Esophagus muscularis mucosa (tissue), 4 donors: ENCODE measurements at regions not wholly inside any gene's neighbourhood (a gene's known extent, or its start where the extent isn't known, plus 50 kb on each side); places are given as distances from the start of the nearest gene placed in this dataset.

Experiments used
- EP300 ChIP-seq: sonication (generic); formaldehyde crosslinking; IDR thresholded peaks from one replicate; pipeline ENCODE4 v1.6.1; 2017; ENCODE audit warnings: antibody characterized with exemption
- POLR2A ChIP-seq: fragments of 450-650 bp; IDR thresholded peaks from one replicate; pipeline ENCODE4 v1.6.1; 2017; ENCODE audit warnings: antibody characterized with exemption, moderate library complexity, mild to moderate bottlenecking, low read depth
- POLR2AphosphoS5 ChIP-seq, 2 donors: sonication (generic); formaldehyde crosslinking; IDR thresholded peaks; one replicate each; pipeline ENCODE4 v1.6.1; 2017; ENCODE audit warnings: antibody characterized with exemption in 2 of 2
- TF ChIP-seq, protein P1 (sequence below), 3 experiments: fragments of 200-600 bp in 2 of 3; fragments of 450-650 bp in 1 of 3; sonication (generic) in 2 of 3; IDR thresholded peaks; one replicate each; pipeline ENCODE4 v1.5.1; 2017 to 2019; ENCODE audit warnings: antibody characterized with exemption in 3 of 3, mild to moderate bottlenecking in 2 of 3, moderate library complexity in 1 of 3

DNA sequence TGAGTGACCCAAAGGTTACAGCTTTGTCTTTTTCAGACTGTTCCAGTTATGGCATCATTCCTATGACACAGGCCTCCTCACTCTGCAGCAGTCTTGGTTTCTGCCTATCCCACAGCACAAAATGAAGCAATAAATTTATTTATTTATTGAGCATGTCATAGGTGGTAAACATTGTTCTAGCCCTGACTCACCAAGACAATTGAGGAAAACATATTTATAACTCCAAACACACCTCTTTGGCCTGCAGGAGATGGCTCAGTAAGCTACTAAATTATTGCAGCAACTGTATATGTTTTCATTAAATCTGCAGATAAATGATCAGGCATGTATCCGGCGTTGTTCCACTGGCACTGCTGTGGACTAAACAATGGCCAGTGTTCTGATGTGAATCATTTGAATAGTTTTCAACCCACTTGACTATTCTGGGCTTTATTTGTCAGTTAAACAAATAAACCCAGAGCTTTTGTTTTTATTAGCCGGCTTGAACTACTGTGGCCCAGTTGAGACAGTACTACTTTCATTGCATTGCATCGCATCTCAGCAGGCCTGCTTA, 83.2 kb downstream of the FOXD1 start:
- no peak for TF ChIP-seq POLR2AphosphoS5 (IDR thresholded peaks at IDR 0.05)
- TF ChIP-seq POLR2A: no peak
- TF ChIP-seq, protein P1, sequence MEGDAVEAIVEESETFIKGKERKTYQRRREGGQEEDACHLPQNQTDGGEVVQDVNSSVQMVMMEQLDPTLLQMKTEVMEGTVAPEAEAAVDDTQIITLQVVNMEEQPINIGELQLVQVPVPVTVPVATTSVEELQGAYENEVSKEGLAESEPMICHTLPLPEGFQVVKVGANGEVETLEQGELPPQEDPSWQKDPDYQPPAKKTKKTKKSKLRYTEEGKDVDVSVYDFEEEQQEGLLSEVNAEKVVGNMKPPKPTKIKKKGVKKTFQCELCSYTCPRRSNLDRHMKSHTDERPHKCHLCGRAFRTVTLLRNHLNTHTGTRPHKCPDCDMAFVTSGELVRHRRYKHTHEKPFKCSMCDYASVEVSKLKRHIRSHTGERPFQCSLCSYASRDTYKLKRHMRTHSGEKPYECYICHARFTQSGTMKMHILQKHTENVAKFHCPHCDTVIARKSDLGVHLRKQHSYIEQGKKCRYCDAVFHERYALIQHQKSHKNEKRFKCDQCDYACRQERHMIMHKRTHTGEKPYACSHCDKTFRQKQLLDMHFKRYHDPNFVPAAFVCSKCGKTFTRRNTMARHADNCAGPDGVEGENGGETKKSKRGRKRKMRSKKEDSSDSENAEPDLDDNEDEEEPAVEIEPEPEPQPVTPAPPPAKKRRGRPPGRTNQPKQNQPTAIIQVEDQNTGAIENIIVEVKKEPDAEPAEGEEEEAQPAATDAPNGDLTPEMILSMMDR (IDR thresholded peaks at IDR 0.05): no peak
- no peak for TF ChIP-seq EP300
